Mammary epithelial cell (primary cell): ENCODE measurements at regions not wholly inside any gene's neighbourhood (a gene's known extent, or its start where the extent isn't known, plus 50 kb on each side); places are given as distances from the start of the nearest gene placed in this dataset.

Source experiments
- CTCF ChIP-seq, 2 donors: IDR thresholded peaks in 1 of 2; conservative IDR thresholded peaks in 1 of 2; 2 replicates each; pipeline ENCODE4 v1.5.1; 2011 to 2012; ENCODE audit warnings: inconsistent platforms in 2 of 2, low read length in 2 of 2, mild to moderate bottlenecking in 2 of 2, control low read depth in 1 of 2, low read depth in 1 of 2; ENCODE audit not compliant: insufficient read depth in 1 of 2; ENCODE audit errors: extremely low read depth in 1 of 2
- EZH2 ChIP-seq: IDR thresholded peaks from 2 replicates; pipeline ENCODE4 v1.6.1; 2012; ENCODE audit warnings: low read length, inconsistent platforms, borderline replicate concordance

GRCh38 chr10:64363687-64364086 lies 842.5 kb downstream of the REEP3 start:
- TF ChIP-seq CTCF (conservative IDR thresholded peaks at IDR 0.05 in 1 of 2, IDR thresholded peaks at IDR 0.05 in 1 of 2; ENCODE audit: extremely low read depth in 1 of 2, insufficient read depth in 1 of 2, low read depth in 1 of 2, low read length in 2 of 2): no peak
- no peak for TF ChIP-seq EZH2
